Heart left ventricle (tissue), 16 donors: ENCODE measurements at regions not wholly inside any gene's neighbourhood (a gene's known extent, or its start where the extent isn't known, plus 50 kb on each side); places are given as distances from the start of the nearest gene placed in this dataset.

Experiments
- ATAC-seq, 4 donors: fragments of 200-7000 bp; cut with Tn5 transposase; one replicate each; pipeline ENCODE4 v1.9.1; 2020 to 2022; ENCODE audit warnings: moderate library complexity in 4 of 4, mild to moderate bottlenecking in 3 of 4, moderate number of reproducible peaks in 1 of 4
- DNase-seq, 5 donors: peaks; one replicate each; pipeline ENCODE4 v3.0.0-alpha.2; 2020
- H3K27ac ChIP-seq, 12 donors: fragments of 200-600 bp; sonication (generic) in 4 of 12; one replicate each; pipeline versions ENCODE4 v1.5.0 to v1.8.0; 2016 to 2022; ENCODE audit warnings: mild to moderate bottlenecking in 2 of 12
- H3K27me3 ChIP-seq, 9 donors: fragments of 200-600 bp; sonication (generic) in 2 of 9; one replicate each; pipeline versions ENCODE4 v1.5.1 to v1.8.0; 2016 to 2022; ENCODE audit warnings: mild to moderate bottlenecking in 3 of 9
- H3K36me3 ChIP-seq, 9 donors: fragments of 200-600 bp; sonication (generic) in 2 of 9; one replicate each; pipeline versions ENCODE4 v1.5.0 to v1.8.0; 2018 to 2022; ENCODE audit warnings: mild to moderate bottlenecking in 2 of 9
- H3K4me1 ChIP-seq, 12 donors: fragments of 200-600 bp; sonication (generic) in 4 of 12; one replicate each; pipeline versions ENCODE4 v1.5.0 to v1.8.0; 2016 to 2022; ENCODE audit warnings: mild to moderate bottlenecking in 3 of 12
- H3K4me3 ChIP-seq, 12 donors: fragments of 200-600 bp; sonication (generic) in 4 of 12; one replicate each; pipeline versions ENCODE4 v1.5.0 to v1.8.0; 2017 to 2022; ENCODE audit warnings: mild to moderate bottlenecking in 9 of 12, moderate library complexity in 4 of 12
- H3K9me3 ChIP-seq, 12 donors: fragments of 200-600 bp; sonication (generic) in 4 of 12; one replicate each; pipeline versions ENCODE4 v1.5.0 to v1.8.0; 2016 to 2022; ENCODE audit warnings: mild to moderate bottlenecking in 1 of 12
- POLR2A ChIP-seq, 2 donors: fragments of 450-650 bp; IDR thresholded peaks; one replicate each; pipeline ENCODE4 v1.6.1; 2017; ENCODE audit warnings: antibody characterized with exemption in 2 of 2, mild to moderate bottlenecking in 2 of 2, moderate library complexity in 2 of 2
- WGBS, 4 donors: extraction: QIAGEN DNeasy Blood & Tissue Kit in 2 of 4; methylation state at CpG; one replicate each; pipeline versions ENCODE4 v1.1.5 to v1.1.7; 2013 to 2018; 5-methylcytosine and 5-hydroxymethylcytosine counted together
- intact Hi-C, 10 donors: fragments of 100-400 bp; cut with DNase I; formaldehyde crosslinking; loops; one replicate each; pipeline versions ENCODE4 v1.11.1 to v1.14.2; 2022
- TF ChIP-seq, protein P1 (sequence below), 12 donors: fragments of 200-600 bp; sonication (generic) in 4 of 12; IDR thresholded peaks; one replicate each; pipeline versions ENCODE4 v1.5.0 to v1.8.0; 2018 to 2022; ENCODE audit warnings: antibody characterized with exemption in 12 of 12, mild to moderate bottlenecking in 5 of 12
- donor health status: ischemic (EF 13 %, LVEDD 7.1; RV severe dilation, severe dysfunction).
- donor health status: healthy with polysubstance abuse.
- donor health status: DM: no; HTN: yes; CAD: no.
- donor health status: DM: no; HTN: no; CAD: no.
- donor health status: ischemic (EF 25% LVEDD 6.9; RV normal size, moderate dysfunction).
- donor health status: ischemic (EF 25% LVEDD 5.7; RV mildly dilated, moderate dysfunction).
- donor health status: healthy.
- donor health status: DM: yes; HTN: yes; CAD: no.
- donor health status: ischemic (EF 35%, LVEDD 5.7; RV mildly dilated, moderate dysfunction).
- donor health status: nonischemic (EF 11% LVEDD 7.7; RV severe dilation, severe dysfunction).
- donor health status: DM: yes; HTN: yes; CAD: no.
- donor health status: PGD.
- donor health status: ischemic (EF 29% LVEDD 5.4; RV normal size, mild dysfunction).
- donor health status: nonischemic (EF 23%, LVEDD 6.1; RV moderate dilation, normal function).

DNA sequence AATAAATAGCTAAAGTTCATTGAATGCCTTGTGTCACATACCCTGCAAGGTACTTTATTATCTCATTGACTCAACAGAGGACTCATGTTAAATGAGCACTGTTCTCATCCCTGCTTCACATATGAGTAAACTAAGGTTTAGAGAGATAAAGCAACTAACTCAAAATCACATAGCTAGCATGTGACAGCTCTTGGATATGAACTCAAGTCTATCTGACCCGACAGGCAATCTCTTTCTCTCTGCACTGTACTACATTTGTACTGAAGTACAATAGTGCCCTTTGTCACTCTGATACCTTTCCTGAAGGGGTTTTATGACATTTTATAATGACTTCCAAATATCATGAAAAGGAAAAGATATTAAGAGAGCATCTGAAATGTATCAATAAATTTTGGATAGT, 297.5 kb upstream of the UBE2E3 start:
- DNase-seq (no peak), ATAC-seq (no peak)
- intact Hi-C loops: no loop called here
- TF ChIP-seq, protein P1, sequence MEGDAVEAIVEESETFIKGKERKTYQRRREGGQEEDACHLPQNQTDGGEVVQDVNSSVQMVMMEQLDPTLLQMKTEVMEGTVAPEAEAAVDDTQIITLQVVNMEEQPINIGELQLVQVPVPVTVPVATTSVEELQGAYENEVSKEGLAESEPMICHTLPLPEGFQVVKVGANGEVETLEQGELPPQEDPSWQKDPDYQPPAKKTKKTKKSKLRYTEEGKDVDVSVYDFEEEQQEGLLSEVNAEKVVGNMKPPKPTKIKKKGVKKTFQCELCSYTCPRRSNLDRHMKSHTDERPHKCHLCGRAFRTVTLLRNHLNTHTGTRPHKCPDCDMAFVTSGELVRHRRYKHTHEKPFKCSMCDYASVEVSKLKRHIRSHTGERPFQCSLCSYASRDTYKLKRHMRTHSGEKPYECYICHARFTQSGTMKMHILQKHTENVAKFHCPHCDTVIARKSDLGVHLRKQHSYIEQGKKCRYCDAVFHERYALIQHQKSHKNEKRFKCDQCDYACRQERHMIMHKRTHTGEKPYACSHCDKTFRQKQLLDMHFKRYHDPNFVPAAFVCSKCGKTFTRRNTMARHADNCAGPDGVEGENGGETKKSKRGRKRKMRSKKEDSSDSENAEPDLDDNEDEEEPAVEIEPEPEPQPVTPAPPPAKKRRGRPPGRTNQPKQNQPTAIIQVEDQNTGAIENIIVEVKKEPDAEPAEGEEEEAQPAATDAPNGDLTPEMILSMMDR (IDR thresholded peaks at IDR 0.05): no peak
- no peak for TF ChIP-seq POLR2A (IDR thresholded peaks at IDR 0.05)
- no peaks in the 10 kb centered on the region for H3K36me3 ChIP-seq
- WGBS, 4 donors: 63 to 78% (median 70%) methylated on average over 1 of the region's 1 CpG
- H3K27me3 ChIP-seq: peaks cover 0 to 3% (median 0%) of the 10 kb centered on the region in 9 donors
- H3K27ac ChIP-seq: no peak overlapping the region
- H3K4me1 ChIP-seq: no peaks in the 10 kb centered on the region
- no peak overlapping the region for H3K4me3 ChIP-seq
- peaks cover 0 to 2% (median 0%) of the 10 kb centered on the region in 12 donors for H3K9me3 ChIP-seq

DNA sequence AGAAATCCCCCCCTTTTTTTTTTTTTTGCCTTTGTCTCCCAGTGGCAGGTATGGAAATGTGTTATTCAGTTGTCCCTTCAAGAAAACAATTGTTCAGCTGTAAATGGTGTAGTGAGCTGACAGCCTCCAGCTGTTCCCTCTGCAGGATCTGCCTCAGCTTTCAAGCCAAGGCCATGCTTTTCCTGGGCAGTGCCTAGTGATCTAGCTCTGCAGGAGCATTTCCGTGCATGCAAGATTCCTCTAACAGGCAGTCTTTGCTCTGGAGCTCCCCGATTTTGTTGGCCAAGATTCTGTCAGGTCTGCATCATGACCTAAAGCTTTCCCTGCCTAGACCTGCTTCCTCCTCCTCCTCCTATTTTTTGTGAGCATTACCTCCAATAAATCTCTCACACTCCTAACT, 300.7 kb upstream of the UBE2E3 start:
- no peak for TF ChIP-seq POLR2A (IDR thresholded peaks at IDR 0.05)
- TF ChIP-seq, protein P1 (IDR thresholded peaks at IDR 0.05): no peak
- Histone ChIP-seq H3K4me3 (no peak overlapping the region), H3K9me3 (peaks cover 0 to 2% (median 0%) of the 10 kb centered on the region in 12 donors), H3K36me3 (no peaks in the 10 kb centered on the region), H3K27me3 (peaks cover 0 to 3% (median 0%) of the 10 kb centered on the region in 9 donors), H3K4me1 (no peaks in the 10 kb centered on the region), H3K27ac (no peak overlapping the region)
- intact Hi-C loops: no loop called here
- ATAC-seq: no peak
- 24 to 40% (median 29%) methylated on average over 2 of the region's 2 CpGs for WGBS, 4 donors
- no peak for DNase-seq

DNA sequence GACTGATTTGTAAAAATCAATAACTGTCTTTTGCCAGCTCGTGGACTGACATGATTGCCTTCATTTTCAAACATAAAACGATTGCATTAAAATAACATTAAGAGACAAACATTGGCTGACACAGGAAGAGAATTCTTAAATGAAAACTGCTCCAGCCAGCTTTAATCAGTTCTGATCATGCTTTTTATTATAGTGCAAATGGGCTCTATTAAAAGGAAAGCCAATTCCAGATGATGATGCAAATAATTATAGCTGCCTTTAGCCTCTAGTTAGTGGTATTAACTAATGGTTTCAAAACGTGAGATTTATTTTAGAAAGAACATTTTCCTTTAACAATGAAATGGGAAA, 301.8 kb upstream of the UBE2E3 start:
- H3K9me3 ChIP-seq: peaks cover 0 to 2% (median 0%) of the 10 kb centered on the region in 12 donors
- intact Hi-C loops: no loop called here
- peaks cover 0 to 3% (median 0%) of the 10 kb centered on the region in 9 donors for H3K27me3 ChIP-seq
- 43 to 56% (median 49%) methylated on average over 3 of the region's 3 CpGs for WGBS, 4 donors
- no peak overlapping the region for H3K4me3 ChIP-seq
- TF ChIP-seq, protein P1 (IDR thresholded peaks at IDR 0.05): no peak
- TF ChIP-seq POLR2A (IDR thresholded peaks at IDR 0.05): no peak
- no peaks in the 10 kb centered on the region for H3K4me1 ChIP-seq
- ATAC-seq (no peak), DNase-seq (no peak)
- no peak overlapping the region for H3K27ac ChIP-seq
- no peaks in the 10 kb centered on the region for H3K36me3 ChIP-seq

DNA sequence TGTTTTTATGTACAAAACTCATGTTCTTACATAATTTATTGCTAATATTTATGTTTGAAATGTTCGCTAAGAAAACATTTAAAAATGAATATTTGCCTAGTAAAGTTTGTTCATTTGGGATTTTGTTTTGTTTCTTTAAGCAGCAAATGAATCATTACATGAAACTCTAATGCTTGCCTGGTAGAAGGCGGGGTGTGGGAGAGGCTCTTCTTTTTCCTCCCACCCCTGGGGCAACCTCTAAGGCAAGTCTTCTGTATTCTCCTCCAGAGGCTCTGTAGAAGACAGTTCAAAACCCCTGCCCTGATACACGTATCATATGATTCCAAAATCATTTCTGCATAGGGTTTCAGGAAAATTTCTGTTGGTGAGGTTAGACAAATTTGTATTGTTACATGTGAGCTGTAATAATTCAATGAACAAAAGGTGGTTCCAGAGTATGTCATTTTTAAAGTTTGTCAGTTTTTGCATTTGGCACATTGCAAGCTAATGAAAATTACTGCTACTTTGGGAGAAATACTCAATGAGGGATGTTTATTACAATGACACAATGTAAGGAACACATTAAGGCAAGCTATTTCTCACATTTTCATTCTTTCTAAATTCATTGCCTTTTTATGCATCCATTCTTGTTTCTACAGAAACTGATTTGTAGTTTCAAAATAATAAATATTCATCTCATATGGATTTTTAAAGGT, 302.3 kb upstream of the UBE2E3 start:
- ATAC-seq: no peak
- H3K27ac ChIP-seq: no peak overlapping the region
- peaks cover 0 to 3% (median 0%) of the 10 kb centered on the region in 9 donors for H3K27me3 ChIP-seq
- intact Hi-C loops: no loop called here
- DNase-seq: no peak
- TF ChIP-seq POLR2A (IDR thresholded peaks at IDR 0.05): no peak
- TF ChIP-seq, protein P1 (IDR thresholded peaks at IDR 0.05): no peak
- WGBS, 4 donors: 52 to 75% (median 62%) methylated on average over 3 of the region's 3 CpGs
- H3K4me3 ChIP-seq: no peak overlapping the region
- no peaks in the 10 kb centered on the region for H3K36me3 ChIP-seq
- H3K9me3 ChIP-seq: peaks cover 0 to 2% (median 0%) of the 10 kb centered on the region in 12 donors
- H3K4me1 ChIP-seq: no peaks in the 10 kb centered on the region
